ENCODE measurements at regions not wholly inside any gene's neighbourhood (a gene's known extent, or its start where the extent isn't known, plus 50 kb on each side); places are given as distances from the start of the nearest gene placed in this dataset.

DNA sequence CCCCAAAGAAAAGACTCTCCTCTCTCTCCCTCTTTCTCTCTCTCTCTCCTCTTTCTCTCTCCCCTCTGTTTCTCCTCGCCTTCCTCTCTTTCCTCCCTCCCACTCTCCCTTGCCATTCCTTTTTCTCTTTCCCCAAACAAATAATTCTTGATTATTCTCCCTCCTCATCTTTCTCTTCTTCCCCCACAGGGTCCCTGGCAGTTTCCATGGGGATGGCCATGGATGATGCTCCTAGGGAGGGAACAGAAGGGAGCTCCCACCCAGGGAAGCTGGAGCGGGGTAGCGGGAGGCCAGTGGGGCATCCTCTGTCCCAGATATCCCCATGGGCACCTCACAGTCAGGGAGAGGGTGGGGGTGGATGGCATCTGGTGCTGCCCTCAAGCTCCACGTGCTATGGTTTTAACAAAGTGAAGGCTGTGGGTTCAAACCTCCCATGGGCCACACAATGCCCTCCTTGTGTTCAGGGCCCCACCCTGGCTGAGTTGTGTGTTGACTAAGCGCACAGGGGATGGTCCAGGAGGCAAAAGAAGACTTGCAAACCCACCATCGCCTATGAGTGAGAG, 266.4 kb downstream of the BUD13 start:
- Histone ChIP-seq H4K20me1 (replicated peaks; ENCODE audit: insufficient read depth) (no peaks in the 10 kb centered on the region), H3K4me3 (no peak overlapping the region), H3K36me3 (ENCODE audit: insufficient read depth) (no peaks in the 10 kb centered on the region), H3K79me2 (replicated peaks; ENCODE audit: insufficient read depth) (no peaks in the 10 kb centered on the region), H3F3A (replicated peaks; ENCODE audit: low read depth) (peaks cover 11% of the 10 kb centered on the region), H3K4me2 (peak overlapping the region; percentile 71), H3K9me2 (ENCODE audit: insufficient read depth) (0 out of 2 replicates have a peak, but pooled peaks cover 7% of the 10 kb centered on the region), H2AFZ (peak overlapping the region; percentile 74), H3K27me3 (ENCODE audit: insufficient read depth) (peaks cover 15% of the 10 kb centered on the region; the same call in 1 of the 2 replicates), H3K27ac (ENCODE audit: low read depth) (no peak overlapping the region), H3K4me1 (ENCODE audit: insufficient read depth) (peaks cover 54% of the 10 kb centered on the region)
- TF ChIP-seq STAT1 (IDR thresholded peaks at IDR 0.05; ENCODE audit: unreplicated experiment) (no peak), JUNB (IDR thresholded peaks at IDR 0.05; ENCODE audit: unreplicated experiment) (no peak), ZNF331 (CRISPR knock-in tag; IDR thresholded peaks at IDR 0.05; ENCODE audit: low read depth) (no peak), CREB1 (CRISPR knock-in tag; IDR thresholded peaks at IDR 0.05; ENCODE audit: low read depth) (no peak), EZH2 (IDR thresholded peaks at IDR 0.05; ENCODE audit: low read depth, unreplicated experiment) (no peak), NANOG (IDR thresholded peaks at IDR 0.05; ENCODE audit: borderline replicate concordance) (no peak), ZNF114 (CRISPR knock-in tag; IDR thresholded peaks at IDR 0.05) (no peak), EZH2phosphoT487 (IDR thresholded peaks at IDR 0.05; ENCODE audit: unreplicated experiment) (no peak), POLR2AphosphoS5 (IDR thresholded peaks at IDR 0.05; ENCODE audit: low read depth) (no peak)
- TF ChIP-seq, protein P1, sequence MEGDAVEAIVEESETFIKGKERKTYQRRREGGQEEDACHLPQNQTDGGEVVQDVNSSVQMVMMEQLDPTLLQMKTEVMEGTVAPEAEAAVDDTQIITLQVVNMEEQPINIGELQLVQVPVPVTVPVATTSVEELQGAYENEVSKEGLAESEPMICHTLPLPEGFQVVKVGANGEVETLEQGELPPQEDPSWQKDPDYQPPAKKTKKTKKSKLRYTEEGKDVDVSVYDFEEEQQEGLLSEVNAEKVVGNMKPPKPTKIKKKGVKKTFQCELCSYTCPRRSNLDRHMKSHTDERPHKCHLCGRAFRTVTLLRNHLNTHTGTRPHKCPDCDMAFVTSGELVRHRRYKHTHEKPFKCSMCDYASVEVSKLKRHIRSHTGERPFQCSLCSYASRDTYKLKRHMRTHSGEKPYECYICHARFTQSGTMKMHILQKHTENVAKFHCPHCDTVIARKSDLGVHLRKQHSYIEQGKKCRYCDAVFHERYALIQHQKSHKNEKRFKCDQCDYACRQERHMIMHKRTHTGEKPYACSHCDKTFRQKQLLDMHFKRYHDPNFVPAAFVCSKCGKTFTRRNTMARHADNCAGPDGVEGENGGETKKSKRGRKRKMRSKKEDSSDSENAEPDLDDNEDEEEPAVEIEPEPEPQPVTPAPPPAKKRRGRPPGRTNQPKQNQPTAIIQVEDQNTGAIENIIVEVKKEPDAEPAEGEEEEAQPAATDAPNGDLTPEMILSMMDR (conservative IDR thresholded peaks at IDR 0.05; ENCODE audit: low read depth in 2 of 2) = no peak
- TF ChIP-seq, protein P2, sequence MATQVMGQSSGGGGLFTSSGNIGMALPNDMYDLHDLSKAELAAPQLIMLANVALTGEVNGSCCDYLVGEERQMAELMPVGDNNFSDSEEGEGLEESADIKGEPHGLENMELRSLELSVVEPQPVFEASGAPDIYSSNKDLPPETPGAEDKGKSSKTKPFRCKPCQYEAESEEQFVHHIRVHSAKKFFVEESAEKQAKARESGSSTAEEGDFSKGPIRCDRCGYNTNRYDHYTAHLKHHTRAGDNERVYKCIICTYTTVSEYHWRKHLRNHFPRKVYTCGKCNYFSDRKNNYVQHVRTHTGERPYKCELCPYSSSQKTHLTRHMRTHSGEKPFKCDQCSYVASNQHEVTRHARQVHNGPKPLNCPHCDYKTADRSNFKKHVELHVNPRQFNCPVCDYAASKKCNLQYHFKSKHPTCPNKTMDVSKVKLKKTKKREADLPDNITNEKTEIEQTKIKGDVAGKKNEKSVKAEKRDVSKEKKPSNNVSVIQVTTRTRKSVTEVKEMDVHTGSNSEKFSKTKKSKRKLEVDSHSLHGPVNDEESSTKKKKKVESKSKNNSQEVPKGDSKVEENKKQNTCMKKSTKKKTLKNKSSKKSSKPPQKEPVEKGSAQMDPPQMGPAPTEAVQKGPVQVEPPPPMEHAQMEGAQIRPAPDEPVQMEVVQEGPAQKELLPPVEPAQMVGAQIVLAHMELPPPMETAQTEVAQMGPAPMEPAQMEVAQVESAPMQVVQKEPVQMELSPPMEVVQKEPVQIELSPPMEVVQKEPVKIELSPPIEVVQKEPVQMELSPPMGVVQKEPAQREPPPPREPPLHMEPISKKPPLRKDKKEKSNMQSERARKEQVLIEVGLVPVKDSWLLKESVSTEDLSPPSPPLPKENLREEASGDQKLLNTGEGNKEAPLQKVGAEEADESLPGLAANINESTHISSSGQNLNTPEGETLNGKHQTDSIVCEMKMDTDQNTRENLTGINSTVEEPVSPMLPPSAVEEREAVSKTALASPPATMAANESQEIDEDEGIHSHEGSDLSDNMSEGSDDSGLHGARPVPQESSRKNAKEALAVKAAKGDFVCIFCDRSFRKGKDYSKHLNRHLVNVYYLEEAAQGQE (IDR thresholded peaks at IDR 0.05; ENCODE audit: unreplicated experiment) = no peak
- TF ChIP-seq, protein P3, sequence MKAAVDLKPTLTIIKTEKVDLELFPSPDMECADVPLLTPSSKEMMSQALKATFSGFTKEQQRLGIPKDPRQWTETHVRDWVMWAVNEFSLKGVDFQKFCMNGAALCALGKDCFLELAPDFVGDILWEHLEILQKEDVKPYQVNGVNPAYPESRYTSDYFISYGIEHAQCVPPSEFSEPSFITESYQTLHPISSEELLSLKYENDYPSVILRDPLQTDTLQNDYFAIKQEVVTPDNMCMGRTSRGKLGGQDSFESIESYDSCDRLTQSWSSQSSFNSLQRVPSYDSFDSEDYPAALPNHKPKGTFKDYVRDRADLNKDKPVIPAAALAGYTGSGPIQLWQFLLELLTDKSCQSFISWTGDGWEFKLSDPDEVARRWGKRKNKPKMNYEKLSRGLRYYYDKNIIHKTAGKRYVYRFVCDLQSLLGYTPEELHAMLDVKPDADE (IDR thresholded peaks at IDR 0.05) = no peak
- TF ChIP-seq, protein P4, sequence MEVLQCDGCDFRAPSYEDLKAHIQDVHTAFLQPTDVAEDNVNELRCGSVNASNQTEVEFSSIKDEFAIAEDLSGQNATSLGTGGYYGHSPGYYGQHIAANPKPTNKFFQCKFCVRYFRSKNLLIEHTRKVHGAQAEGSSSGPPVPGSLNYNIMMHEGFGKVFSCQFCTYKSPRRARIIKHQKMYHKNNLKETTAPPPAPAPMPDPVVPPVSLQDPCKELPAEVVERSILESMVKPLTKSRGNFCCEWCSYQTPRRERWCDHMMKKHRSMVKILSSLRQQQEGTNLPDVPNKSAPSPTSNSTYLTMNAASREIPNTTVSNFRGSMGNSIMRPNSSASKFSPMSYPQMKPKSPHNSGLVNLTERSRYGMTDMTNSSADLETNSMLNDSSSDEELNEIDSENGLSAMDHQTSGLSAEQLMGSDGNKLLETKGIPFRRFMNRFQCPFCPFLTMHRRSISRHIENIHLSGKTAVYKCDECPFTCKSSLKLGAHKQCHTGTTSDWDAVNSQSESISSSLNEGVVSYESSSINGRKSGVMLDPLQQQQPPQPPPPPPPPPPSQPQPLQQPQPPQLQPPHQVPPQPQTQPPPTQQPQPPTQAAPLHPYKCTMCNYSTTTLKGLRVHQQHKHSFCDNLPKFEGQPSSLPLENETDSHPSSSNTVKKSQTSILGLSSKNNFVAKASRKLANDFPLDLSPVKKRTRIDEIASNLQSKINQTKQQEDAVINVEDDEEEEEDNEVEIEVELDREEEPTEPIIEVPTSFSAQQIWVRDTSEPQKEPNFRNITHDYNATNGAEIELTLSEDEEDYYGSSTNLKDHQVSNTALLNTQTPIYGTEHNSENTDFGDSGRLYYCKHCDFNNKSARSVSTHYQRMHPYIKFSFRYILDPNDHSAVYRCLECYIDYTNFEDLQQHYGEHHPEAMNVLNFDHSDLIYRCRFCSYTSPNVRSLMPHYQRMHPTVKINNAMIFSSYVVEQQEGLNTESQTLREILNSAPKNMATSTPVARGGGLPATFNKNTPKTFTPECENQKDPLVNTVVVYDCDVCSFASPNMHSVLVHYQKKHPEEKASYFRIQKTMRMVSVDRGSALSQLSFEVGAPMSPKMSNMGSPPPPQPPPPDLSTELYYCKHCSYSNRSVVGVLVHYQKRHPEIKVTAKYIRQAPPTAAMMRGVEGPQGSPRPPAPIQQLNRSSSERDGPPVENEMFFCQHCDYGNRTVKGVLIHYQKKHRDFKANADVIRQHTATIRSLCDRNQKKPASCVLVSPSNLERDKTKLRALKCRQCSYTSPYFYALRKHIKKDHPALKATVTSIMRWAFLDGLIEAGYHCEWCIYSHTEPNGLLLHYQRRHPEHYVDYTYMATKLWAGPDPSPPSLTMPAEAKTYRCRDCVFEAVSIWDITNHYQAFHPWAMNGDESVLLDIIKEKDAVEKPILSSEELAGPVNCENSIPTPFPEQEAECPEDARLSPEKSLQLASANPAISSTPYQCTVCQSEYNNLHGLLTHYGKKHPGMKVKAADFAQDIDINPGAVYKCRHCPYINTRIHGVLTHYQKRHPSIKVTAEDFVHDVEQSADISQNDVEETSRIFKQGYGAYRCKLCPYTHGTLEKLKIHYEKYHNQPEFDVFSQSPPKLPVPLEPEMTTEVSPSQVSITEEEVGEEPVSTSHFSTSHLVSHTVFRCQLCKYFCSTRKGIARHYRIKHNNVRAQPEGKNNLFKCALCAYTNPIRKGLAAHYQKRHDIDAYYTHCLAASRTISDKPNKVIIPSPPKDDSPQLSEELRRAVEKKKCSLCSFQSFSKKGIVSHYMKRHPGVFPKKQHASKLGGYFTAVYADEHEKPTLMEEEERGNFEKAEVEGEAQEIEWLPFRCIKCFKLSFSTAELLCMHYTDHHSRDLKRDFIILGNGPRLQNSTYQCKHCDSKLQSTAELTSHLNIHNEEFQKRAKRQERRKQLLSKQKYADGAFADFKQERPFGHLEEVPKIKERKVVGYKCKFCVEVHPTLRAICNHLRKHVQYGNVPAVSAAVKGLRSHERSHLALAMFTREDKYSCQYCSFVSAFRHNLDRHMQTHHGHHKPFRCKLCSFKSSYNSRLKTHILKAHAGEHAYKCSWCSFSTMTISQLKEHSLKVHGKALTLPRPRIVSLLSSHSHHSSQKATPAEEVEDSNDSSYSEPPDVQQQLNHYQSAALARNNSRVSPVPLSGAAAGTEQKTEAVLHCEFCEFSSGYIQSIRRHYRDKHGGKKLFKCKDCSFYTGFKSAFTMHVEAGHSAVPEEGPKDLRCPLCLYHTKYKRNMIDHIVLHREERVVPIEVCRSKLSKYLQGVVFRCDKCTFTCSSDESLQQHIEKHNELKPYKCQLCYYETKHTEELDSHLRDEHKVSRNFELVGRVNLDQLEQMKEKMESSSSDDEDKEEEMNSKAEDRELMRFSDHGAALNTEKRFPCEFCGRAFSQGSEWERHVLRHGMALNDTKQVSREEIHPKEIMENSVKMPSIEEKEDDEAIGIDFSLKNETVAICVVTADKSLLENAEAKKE (CRISPR knock-in tag; IDR thresholded peaks at IDR 0.05) = no peak
- Mint-ChIP-seq H3K4me1 (peaks cover 56% of the 10 kb centered on the region), H3K36me3 (ENCODE audit: low read depth) (no peaks in the 10 kb centered on the region), H3K27me3 (ENCODE audit: insufficient read depth, low read depth, poor library complexity) (peaks cover 30% of the 10 kb centered on the region), H3K27ac (no peak overlapping the region), H3K9me3 (no peaks in the 10 kb centered on the region), H3K4me3 (no peak overlapping the region)
- DNase-seq (ENCODE audit: low spot score) (no peak), ATAC-seq (no peak)
